ENCODE measurements at regions not wholly inside any gene's neighbourhood (a gene's known extent, or its start where the extent isn't known, plus 50 kb on each side); places are given as distances from the start of the nearest gene placed in this dataset.
A peak's percentile ranks its signal among the peaks of the same experiment; 100 is the strongest.
"Not testable (repeated sequence)": the region's sequence is repeated elsewhere in the genome, so short reads cannot be mapped to it uniquely, and the experiment has no call there.

GRCh38 chr1:213324859-213325258 lies 273.8 kb downstream of the RPS6KC1 start:
- FAIRE-seq (no peak), DNase-seq (ENCODE audit: low spot score) (no peak)

- FAIRE-seq, result no peak
- no peak for DNase-seq (ENCODE audit: low spot score)
Measured at GRCh38 chr1:213325482-213325881, 274.4 kb downstream of the RPS6KC1 start.

- no peak for FAIRE-seq
- no peak for DNase-seq (ENCODE audit: low spot score)
Measured at GRCh38 chr1:213326281-213327016, 275.4 kb downstream of the RPS6KC1 start.

- FAIRE-seq, result no peak
- peak; percentile 66 for DNase-seq (ENCODE audit: low spot score)
Measured at GRCh38 chr1:213327017-213327667, 276.1 kb downstream of the RPS6KC1 start.

- FAIRE-seq (no peak), DNase-seq (ENCODE audit: low spot score) (no peak)
Measured at GRCh38 chr1:213329406-213330008, 278.5 kb downstream of the RPS6KC1 start.

GRCh38 chr1:213330281-213330680 lies 279.2 kb downstream of the RPS6KC1 start:
- DNase-seq (ENCODE audit: low spot score) (no peak), FAIRE-seq (no peak)

- DNase-seq (ENCODE audit: low spot score) (no peak), FAIRE-seq (no peak)
Measured at GRCh38 chr1:213331631-213332175, 280.7 kb downstream of the RPS6KC1 start.

- DNase-seq (ENCODE audit: low spot score) (no peak), FAIRE-seq (no peak)
Measured at GRCh38 chr1:213332491-213332890, 281.4 kb downstream of the RPS6KC1 start.

GRCh38 chr1:213333121-213333520 lies 282.1 kb downstream of the RPS6KC1 start:
- FAIRE-seq (no peak), DNase-seq (ENCODE audit: low spot score) (no peak)

GRCh38 chr1:213335084-213335483 lies 284.0 kb downstream of the RPS6KC1 start:
- DNase-seq (ENCODE audit: low spot score) (no peak), FAIRE-seq (no peak)

GRCh38 chr1:213337025-213337678 lies 286.1 kb downstream of the RPS6KC1 start:
- FAIRE-seq (no peak), DNase-seq (ENCODE audit: low spot score) (no peak)

- no peak for DNase-seq (ENCODE audit: low spot score)
- no peak for FAIRE-seq
Measured at GRCh38 chr1:213340593-213340992, 289.6 kb downstream of the RPS6KC1 start.

GRCh38 chr1:213345621-213346020 lies 294.6 kb downstream of the RPS6KC1 start:
- FAIRE-seq (no peak), DNase-seq (ENCODE audit: low spot score) (no peak)

GRCh38 chr1:213357403-213357802 lies 306.4 kb downstream of the RPS6KC1 start:
- FAIRE-seq (no peak), DNase-seq (ENCODE audit: low spot score) (no peak)

- not testable (repeated sequence) for FAIRE-seq; DNase-seq (ENCODE audit: low spot score)
Measured at GRCh38 chr1:213358368-213358767, 307.3 kb downstream of the RPS6KC1 start.

- FAIRE-seq (no peak), DNase-seq (ENCODE audit: low spot score) (no peak)
Measured at GRCh38 chr1:213362598-213362997, 311.6 kb downstream of the RPS6KC1 start.

GRCh38 chr1:213366141-213366831 lies 315.2 kb downstream of the RPS6KC1 start:
- FAIRE-seq (no peak), DNase-seq (ENCODE audit: low spot score) (no peak)

- FAIRE-seq, result no peak
- DNase-seq (ENCODE audit: low spot score), result no peak
Measured at GRCh38 chr1:213369465-213369864, 318.4 kb downstream of the RPS6KC1 start.

GRCh38 chr1:213370523-213370922 lies 319.5 kb downstream of the RPS6KC1 start:
- no peak for FAIRE-seq

GRCh38 chr1:213371525-213371846 lies 320.4 kb downstream of the RPS6KC1 start:
- DNase-seq (ENCODE audit: low spot score) (no peak), FAIRE-seq (no peak)

More at GRCh38 chr1:213370523-213370922, 319.5 kb downstream of the RPS6KC1 start:
- DNase-seq (ENCODE audit: low spot score), result no peak

All from urothelium cell line (cell line).